ENCODE measurements at regions not wholly inside any gene's neighbourhood (a gene's known extent, or its start where the extent isn't known, plus 50 kb on each side); places are given as distances from the start of the nearest gene placed in this dataset.
"Not testable (repeated sequence)": the region's sequence is repeated elsewhere in the genome, so short reads cannot be mapped to it uniquely, and the experiment has no call there.

DNA sequence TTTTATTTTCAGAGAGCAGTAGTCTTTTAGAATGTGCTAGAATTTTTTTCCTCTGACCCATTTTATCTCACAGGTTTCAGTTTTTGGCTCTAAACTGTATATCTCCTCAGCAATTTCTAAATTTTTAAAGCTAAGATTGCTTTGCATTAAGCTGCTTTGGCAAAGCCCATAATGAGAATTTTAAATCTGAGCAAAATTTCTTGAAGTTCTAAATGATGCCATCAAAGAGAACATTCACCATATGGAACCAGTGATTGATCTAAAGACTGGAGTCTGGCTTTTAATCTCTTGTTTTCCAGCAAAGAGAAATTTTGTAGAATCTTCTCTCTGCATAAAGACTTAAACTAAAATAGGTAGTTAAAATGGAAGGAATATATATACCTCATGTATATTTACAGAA is 313.6 kb downstream of the TBC1D32 start:
- DNase-seq (ENCODE audit: low read depth in 2 of 2, low spot score in 1 of 2) = no peak

DNA sequence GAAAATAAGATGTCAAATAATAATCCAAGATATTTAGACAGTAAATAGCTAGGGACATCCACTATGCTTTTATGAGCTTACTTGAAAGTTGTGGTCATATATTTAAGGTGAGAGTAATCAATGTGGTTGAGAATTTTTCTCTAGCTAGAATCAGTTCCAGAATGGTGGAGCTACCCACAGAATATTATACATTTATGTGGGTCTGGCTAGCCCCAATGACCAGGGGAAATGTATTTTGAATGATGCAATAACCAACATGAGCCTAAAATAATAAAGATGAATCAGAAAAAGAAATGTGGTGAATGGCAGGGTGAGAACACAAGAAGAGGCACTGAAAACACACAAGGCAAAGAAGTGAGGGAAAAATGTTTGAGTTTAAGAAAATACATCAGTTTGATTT is 325.7 kb downstream of the TBC1D32 start:
- no peak for DNase-seq (ENCODE audit: low read depth in 2 of 2, low spot score in 1 of 2)

DNA sequence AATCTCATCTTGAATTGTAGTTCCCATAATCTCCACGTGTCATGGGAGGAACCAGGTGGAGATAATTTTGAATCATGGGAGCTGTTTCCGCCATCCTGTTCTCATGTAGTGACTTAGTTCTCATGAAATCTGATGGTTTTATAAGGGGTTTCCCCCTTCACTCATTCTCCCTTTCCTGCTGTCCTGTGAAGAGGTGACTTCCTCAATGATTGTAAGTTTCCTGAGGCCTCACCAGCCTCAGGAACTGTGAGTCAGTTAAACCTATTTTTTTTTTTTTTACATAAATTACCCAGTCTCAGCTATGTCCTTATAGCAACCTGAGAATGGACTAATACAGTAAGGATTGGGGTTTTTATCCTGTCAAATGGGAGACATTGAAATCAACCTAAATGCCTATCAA is 328.3 kb downstream of the TBC1D32 start:
- no peak for DNase-seq (ENCODE audit: low read depth in 2 of 2, low spot score in 1 of 2)

DNA sequence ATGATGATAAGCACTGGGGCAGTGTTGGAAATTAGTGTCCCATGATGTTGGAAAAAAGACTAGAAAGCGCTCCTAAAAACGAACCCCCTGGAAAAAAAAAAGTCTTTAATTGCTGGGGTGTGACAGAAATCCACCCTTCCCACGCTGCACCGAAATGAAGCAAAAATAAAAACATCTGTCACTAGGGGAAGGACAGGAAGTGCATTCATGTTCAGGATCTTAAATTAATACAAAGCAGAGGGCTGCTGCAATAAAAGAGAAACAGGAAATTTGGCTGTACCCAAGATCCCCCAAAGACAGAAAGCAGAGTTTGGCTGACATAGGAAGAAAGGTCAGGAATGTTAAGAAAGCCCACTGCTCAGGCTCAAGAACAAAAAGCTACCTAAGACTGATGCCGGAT is 333.9 kb downstream of the TBC1D32 start:
- no peak for DNase-seq (ENCODE audit: low read depth in 2 of 2, low spot score in 1 of 2)

DNA sequence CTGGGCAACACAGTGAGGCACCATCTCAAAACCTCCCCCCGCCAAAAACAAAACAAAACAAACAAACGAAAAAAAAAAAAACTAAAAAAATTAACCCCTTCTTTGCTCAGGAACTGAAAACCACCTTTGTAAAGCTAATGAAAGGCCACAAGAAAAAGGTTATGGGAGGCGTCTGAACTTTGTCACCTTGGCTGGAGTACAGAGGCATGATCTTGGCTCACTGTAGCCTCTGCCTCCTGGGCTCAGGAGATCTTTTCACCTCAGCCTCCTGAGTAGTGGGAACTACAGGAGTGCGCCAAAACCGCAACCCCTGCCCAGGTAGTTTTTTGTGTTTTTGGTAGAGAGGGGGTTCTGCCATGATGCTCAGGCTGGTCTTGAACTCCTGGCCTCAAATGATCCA is 337.9 kb downstream of the TBC1D32 start:
- DNase-seq (ENCODE audit: low read depth in 2 of 2, low spot score in 1 of 2) = no peak

DNA sequence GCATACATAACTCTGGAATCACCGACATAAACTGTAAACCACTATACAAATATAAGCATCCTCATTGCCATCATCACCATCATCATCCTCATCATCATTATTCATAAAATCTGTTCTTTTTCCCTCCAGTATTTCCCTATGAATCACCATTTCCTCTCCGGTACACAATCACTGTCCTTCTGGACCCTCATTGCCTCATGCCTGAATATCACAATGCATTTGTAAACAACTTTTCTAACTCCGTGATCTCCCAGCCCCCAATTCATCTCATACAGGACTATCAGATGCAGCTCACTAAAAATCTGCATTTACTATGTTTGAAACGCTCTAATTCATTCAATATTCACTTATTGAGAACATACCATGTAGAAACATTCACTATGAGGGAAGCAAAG is 339.7 kb downstream of the TBC1D32 start:
- DNase-seq (ENCODE audit: low read depth in 2 of 2, low spot score in 1 of 2) = no peak

DNA sequence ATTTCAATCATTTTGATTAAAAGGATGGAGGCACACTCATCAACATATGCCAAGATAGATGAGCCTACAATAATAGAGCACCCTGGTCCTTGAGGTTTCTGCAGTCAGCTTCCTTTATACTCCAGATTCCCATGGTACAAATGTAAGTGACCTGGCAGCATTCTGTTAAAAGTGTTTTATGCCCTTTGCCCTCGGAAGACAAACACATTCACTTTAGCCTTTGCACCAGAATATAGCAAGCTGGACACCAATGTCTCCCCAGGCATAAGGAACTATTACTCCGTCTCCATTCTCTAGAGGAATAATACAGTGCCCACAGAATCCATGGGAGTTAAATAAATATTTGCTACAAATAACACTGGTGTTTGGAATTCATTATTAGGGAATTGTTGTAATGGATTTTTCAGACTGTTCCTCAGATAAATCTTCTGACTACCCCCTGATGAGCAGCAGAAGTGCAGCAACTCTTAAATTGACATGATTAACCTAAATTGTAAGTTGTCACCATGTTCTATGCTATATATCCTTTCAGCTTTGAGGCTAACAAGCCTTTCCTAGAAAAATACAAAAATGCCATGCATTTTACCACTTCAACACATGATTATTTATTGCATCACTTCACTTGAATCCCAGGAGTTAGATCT is 340.2 kb downstream of the TBC1D32 start:
- no peak for DNase-seq (ENCODE audit: low read depth in 2 of 2, low spot score in 1 of 2)

DNA sequence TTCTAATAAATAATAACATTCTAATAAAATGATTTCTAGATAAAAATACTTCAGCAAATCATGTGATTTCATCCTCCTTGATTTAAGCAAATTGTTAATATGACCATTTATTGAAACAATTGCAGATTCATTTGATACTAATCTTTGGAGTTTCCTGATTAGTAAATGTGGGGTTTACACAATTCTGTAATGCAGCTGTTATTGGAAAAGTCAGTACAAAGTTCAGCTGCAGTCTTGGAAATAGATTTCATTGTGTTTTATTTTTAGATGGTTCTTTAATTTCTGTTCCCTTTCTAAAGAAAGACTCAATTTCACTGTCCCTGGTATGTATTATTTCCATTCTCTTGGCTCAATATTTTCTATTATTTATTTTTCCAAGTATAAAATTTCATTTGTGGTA is 342.0 kb downstream of the TBC1D32 start:
- DNase-seq (ENCODE audit: low read depth in 2 of 2, low spot score in 1 of 2) = no peak

DNA sequence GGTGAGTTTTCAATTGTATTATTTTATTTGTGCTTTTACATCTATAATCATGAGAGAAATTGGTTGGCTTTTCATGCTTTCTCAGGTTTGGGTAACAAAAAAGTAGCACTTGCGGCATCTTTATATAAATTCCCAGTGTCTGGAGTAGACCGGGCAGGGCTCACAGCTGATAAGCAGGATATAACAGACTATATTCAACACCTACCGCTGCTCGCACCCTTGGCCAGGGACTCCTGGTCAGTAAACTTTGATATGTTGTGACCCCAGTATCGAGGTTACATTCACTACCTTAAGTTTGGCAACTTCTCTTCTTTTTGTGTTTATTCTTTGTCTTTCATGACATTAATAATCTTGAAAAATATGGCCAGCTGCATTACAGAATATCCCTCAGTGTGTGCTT is 343.4 kb downstream of the TBC1D32 start:
- DNase-seq (ENCODE audit: low read depth in 2 of 2, low spot score in 1 of 2) = no peak

DNA sequence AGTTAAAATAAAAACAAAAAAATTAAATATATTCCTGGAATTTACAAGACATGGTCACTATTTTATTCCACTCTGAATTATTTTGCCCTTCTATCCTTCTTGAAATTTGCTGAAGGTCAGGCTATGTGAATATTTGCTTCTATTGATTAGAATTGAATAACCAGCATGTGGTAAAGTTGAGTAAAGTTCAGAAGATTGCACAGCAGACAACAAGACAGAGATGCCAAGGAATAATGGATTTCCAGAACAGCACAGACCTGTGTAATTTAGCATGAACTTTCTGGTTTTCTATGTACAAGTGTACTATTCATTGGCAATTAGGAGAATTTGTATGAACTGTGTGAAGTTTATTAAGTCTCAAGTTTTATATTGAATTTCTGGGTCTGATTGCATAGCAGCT is 352.4 kb downstream of the TBC1D32 start:
- no peak for DNase-seq (ENCODE audit: low read depth in 2 of 2, low spot score in 1 of 2)

DNA sequence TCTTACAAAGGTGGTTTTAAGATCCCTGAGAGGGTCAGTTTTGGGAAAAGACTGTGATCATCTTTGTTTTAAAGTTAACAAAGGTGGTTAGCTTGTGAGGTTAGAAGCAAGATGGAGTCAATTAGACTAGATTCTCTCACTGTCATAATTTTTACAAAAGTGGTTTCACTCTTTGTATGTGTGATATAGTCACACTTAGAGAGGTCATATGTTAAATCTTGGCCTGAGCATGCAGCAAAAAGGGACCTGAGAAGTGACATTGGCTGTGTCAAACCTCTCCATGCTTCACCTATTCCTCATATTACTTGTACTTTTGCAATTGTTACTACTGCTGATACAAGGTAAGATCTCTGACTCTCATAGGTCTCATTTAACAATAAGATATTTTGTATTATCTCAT is 368.0 kb downstream of the TBC1D32 start:
- no peak for DNase-seq (ENCODE audit: low read depth in 2 of 2, low spot score in 1 of 2)

DNA sequence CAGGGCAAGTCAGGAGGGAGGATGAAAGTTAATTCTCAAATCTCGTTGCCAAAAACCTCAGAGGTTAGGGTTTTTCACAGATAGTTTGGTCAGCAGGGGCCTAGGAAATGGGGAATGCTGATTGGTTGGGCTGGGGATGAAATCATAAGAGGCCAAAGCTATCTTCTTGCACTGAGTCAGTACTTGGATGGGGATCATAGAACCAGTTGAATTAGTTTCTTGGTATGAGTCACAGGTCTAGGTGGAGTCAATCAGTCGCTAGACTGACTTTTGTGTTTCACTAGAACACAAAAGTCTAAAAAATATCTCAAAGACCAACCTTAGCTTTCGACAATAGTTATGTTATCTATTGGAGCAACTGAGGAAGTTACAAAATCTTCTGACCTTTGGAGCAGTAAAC is 368.5 kb downstream of the TBC1D32 start:
- no peak for DNase-seq (ENCODE audit: low read depth in 2 of 2, low spot score in 1 of 2)

DNA sequence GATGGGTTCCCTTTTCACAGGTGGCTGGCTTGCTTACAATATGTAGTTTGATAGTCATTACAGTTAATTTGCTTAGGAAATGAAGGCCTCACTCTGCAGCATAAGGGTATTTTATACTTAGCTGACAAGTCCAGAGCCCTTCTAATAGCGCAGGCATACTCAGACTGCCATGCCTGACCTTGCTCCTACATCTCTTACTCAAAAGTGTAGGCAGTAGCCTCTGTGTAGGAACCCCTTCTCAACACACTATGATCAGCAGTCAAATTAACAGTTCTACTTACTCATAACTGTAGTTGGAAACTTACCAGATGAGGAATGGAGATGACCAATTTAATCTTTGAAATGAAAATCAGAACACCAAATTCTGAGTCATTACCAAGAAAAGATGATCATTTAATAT is 373.5 kb downstream of the TBC1D32 start:
- no peak for DNase-seq (ENCODE audit: low read depth in 2 of 2, low spot score in 1 of 2)

DNA sequence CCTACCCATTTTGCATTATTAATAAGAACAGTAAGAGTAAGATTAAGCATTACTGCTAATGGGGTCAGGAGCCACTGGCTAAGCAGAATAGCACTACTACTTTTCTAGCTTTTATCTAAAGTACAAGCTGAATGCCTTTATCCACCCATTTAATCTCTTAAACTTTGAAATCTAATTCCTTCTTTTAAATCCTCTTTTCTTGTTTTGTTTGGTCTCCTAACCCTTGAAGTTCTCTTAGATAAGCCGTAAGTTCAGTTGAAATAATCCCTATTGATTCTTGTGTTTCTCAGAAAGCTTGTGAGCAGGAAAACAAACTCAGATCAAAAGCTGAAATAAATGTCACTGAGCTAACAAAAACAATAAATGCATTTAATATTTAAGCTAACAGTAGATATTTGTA is 380.2 kb downstream of the TBC1D32 start:
- no peak for DNase-seq (ENCODE audit: low read depth in 2 of 2, low spot score in 1 of 2)

DNA sequence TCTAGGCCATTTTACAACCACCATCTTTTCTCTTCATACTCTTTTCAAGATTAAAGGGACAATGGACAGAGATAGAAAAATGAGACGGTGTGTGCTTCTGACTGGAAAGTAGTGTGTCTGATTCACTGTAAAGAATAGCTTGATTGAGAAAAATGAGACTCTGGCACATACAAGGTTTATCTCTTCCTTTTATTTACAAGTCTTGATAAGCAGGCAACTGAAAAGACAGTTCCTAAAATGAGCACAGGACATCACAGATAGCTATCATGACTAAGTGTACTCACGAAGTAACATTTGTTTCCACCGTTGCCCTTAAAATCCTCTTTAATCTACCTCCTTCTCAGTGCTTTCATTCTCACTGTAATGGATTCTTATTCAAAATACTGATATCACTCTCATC is 383.0 kb downstream of the TBC1D32 start:
- DNase-seq (ENCODE audit: low read depth in 2 of 2, low spot score in 1 of 2) = no peak

DNA sequence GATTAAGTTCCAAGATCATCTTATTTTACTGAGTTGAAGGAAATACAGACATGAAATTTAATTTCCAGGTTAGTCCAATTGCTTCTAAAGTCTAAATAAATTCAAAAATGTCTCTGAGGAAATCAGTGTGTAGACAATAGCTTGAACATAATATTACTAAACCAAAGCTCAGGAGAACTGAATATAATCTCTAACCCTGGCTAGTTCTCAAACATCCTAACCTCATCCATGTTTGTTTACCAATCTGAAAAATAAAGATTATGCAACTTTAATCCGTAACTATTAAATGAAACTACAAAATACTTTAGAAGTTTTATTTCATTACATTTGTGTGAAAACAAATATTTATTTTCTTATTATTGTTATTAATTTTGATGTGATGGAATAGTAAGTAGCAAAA is 387.2 kb downstream of the TBC1D32 start:
- no peak for DNase-seq (ENCODE audit: low read depth in 2 of 2, low spot score in 1 of 2)

DNA sequence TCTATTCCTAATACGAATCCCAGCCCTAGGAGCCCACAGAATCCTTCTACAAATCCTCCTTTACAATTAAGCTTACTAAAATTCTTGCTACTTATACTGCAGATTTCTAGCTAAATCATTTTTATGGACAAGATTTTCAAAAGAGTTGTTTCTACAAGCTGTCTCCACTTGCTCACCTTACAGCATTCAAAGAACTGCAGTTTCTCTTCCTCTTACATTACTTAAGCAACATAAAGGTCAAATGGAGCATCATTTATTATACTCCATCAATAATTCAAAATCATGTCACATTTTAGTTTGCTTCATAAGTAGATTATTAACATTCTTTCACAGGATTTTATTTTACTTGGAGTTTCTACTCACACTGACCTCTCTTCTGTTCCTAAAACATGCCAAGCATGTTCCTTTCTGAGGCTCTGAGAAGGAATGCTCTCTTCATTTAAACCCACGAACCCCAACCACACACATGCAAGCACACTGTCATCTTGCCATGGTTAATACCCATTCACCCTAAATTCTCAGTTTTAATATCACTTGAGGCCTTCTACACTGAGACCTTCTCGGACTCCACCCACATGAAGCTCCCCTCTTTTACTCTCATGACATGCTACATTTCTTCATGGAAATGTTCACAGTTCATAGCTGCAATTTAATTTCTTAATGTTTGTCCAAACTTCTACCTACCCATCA is 388.2 kb downstream of the TBC1D32 start:
- no peak for DNase-seq (ENCODE audit: low read depth in 2 of 2, low spot score in 1 of 2)

DNA sequence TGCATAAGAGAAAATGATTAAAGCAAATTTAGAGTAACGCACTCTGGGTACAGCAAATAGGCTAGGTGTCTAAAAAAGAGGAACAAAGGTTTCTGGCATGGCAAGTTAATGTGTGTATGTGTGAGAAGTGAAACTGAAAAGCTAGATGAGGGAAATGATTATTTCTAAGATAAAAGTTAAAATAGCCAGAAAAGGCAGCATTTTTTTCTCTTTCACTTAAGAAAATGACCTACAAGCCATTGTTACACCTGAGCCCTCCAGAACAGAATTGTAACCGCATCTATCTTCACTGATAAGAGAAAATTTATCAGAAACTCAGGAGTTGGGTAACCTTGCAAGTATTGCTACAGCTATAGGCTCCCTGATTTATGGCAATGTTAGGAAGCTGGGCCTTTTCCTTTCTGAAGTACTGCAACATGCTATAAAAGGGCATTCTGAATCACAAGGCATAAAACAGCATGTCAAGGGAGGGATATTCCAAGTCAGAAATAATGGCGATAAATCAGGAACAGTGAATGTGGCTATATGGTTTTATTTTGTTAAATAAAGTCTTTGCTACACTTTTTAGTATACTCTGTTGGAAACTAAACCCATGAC is 395.3 kb downstream of the TBC1D32 start:
- no peak for DNase-seq (ENCODE audit: low read depth in 2 of 2, low spot score in 1 of 2)

DNA sequence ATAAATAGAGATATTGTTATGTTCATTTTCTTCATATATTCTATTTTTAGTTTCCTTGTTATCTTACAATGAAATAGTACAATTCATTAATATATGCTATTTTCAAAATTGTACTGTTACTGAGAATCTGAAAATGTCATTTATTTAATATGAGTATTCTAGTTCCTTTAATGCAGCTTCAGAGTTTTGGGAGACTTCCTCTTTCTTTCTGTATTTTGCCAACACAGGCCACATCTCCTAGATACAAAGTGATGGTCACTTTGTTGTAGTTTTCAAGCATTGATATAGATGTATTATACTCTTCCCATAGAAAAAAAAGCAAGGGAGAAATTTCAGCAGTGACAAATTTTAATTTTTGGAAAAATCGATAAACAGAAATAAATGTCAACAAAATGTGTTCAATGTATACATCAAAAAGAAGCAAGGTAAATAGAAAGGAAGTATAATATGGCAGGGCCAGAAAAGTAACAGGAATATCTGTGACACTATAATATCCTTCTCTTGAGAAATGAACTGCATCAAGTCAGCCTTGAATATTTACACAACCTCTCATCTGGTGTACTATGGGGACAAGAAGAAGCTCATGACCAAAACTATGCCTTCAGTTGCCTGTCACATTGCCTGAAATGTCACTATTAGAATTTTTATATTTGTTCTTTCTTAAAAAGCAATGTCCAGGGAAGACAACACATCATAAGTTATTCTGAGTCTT is 396.0 kb downstream of the TBC1D32 start:
- DNase-seq (ENCODE audit: low read depth in 2 of 2, low spot score in 1 of 2) = no peak

DNA sequence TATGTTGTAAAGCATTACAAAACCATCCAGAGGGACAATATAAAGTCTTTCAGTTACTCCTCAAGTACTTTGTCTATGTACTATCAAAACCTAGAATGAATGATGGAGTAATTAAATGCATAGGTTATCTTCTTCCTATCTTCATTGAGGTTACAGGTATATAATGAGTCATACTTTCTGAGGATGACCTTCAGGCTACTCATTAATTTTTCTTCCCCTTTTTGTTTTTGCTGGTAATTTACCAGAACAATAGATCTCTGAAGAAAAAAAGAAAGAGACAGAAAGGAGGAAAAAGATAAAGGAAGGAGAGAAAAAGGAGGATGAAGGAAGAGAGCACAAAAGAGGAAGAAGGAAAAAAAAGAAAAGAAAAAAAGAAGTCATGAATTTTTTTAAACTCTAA is 398.4 kb downstream of the TBC1D32 start:
- no peak for DNase-seq (ENCODE audit: low read depth in 2 of 2, low spot score in 1 of 2)

DNA sequence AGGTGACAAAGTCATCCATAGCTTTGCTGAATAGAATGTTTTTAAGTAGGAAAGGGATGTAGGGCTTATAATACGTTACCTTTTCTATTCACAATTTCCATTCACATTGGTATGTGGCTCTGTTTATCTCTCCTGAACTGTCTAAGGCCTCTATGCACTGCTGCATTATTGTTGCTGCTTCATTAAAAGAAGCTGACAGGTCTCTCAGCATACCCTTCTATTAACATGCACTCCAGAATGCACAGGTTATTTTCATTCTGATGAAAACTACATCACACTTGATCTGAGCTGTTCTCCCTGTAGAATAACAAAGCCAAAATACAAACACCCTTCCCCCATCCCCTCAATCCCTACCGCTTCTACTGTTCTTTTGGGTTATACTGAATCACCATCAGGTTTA is 399.3 kb downstream of the TBC1D32 start:
- DNase-seq (ENCODE audit: low read depth in 2 of 2, low spot score in 1 of 2) = no peak

DNA sequence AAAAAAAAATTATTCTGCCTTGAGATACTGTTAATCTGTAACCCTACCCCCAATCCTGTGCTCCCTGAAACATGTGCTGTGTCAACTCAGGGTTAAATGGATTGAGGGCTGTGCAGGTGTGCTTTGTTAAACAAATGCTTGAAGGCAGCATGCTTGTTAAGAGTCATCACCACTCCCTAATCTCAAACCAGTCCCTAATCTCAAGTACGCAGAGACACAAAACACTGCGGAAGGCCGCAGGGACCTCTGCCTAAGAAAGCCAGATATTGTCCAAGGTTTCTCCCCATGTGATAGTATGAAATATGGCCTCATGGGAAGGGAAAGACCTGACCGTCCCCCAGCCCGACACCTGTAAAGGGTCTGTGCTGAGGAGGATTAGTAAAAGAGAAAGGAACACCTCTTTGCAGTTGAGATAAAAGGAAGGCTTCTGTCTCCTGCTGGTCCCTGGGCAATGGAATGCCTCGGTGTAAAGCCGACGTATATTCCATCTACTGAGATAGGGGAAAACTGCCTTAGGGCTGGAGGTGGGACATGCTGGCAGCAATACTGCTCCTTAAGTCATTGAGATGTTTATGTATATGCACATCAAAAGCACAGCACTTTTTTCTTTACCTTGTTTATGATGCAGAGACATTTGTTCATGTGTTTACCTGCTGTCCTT is 402.6 kb downstream of the TBC1D32 start:
- DNase-seq (ENCODE audit: low read depth in 2 of 2, low spot score in 1 of 2) = not testable (repeated sequence)
